Ammon's horn (tissue), 1 donor: ENCODE measurements at regions not wholly inside any gene's neighbourhood (a gene's known extent, or its start where the extent isn't known, plus 50 kb on each side); places are given as distances from the start of the nearest gene placed in this dataset.

Experiments used
- DNase-seq: peaks from one replicate; pipeline ENCODE4 v3.0.0-alpha.2; 2016; ENCODE audit warnings: low spot score

GRCh38 chr12:58787021-58787760, 133.1 kb downstream of the LRIG3 start:
- DNase-seq: no peak

- no peak for DNase-seq
Measured at GRCh38 chr12:58794859-58795258, 125.4 kb downstream of the LRIG3 start.

GRCh38 chr12:58795825-58796224, 124.5 kb downstream of the LRIG3 start:
- no peak for DNase-seq

DNA sequence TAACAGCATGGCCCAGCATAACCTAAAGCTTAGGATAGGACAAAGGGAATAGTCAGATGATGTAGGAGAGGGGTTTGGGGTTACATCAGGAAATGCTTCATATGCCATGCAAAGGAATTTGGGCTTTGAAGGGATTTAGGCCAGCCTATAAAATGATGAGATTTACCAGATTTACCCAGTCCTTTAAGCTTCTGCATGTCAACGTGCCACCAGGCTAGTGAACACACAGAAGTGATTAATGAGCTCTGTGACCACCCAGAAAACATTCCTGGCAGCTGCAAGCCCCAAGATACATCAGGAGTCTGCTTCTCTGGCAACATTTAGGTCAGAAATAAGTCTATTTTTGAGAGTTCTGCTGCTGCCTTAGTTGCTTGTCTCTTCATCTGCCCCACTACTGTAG, 118.3 kb downstream of the LRIG3 start:
- DNase-seq: no peak

DNA sequence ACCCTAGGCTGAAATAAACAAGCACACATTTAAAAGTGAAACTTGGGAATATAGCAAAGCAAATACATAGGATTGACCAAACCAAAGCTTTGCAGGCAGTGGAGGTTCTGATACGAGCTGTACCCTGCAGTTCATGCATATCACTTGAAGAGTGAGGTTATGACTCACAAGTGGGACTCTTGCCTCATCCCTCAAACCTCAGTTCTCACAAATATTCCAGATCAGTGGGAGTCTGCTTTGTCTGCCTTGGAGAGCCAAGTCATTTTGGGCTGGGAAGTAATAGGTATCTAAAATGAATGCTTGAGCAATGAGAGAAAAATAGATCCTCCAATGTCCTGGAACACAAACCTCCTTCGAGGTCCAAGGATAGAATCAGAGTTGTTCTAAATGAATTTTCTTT, 116.4 kb downstream of the LRIG3 start:
- DNase-seq: no peak

- DNase-seq: no peak
Measured at GRCh38 chr12:58804749-58805148, 115.6 kb downstream of the LRIG3 start.

DNA sequence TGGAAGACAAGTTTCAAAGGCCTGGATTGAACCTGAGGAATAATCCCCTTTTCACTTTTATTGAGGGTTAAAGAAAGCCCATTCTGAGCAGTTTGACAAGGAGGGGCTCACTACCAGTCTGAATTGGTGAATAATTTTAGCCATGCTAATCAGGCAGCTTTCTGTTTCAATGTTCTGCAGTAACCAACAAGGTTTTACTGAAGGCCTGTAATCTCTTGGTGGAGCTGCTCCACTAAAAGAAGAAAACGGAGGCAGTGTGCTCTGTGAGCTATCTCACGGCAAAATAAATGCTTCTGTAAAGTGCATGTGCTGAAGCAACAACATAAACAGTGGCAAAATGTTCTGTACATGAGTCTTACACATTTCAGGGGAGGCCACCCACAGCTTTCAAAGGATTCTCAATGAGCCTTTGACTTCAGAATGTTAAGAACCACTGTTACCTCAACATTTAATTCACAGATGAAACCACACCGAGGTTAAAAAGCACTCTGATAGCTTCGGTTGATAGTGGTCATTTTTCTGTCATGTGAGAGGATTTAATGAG, 111.2 kb downstream of the LRIG3 start:
- DNase-seq: no peak

- no peak for DNase-seq
Measured at GRCh38 chr12:58811346-58811745, 109.0 kb downstream of the LRIG3 start.

GRCh38 chr12:58812214-58812613, 108.1 kb downstream of the LRIG3 start:
- DNase-seq: no peak

DNA sequence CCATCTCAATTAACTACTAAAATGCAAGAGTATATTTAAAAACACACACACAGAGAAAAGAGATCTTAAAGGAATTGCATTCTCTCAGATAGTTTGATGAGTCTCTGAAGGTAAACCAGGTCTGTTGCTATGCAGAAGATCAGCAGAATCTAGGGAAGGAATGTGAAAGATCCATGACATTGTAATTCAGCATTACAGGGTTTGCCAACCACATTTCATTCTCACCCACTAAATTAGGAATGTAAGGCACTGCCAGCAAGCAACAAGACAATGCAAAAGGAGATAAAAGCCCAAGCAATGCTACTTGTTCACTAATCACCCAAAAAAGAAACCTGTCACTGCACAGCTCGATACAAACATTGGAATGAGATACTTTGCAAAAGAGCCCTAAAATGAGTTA, 106.3 kb downstream of the LRIG3 start:
- no peak for DNase-seq

DNA sequence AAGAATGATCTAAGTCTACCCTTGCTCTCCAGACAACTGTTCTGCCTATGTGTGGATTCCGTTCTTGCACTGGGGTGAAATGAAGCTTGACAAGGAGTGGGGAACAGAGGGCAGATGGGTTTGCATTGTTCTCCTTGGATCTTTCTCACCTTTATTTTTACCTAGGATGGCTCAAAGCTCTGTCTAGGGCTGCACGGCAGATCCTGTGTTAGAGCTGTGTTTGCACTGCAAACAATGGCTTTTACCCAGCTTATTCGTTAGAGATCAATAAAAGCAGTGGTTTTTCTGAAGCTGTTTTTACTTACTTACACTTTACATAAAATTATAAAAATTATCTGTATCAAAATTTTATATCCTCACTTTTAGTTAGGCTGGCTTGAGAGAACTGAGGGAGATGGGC, 105.1 kb downstream of the LRIG3 start:
- no peak for DNase-seq

GRCh38 chr12:58818546-58818945, 101.8 kb downstream of the LRIG3 start:
- no peak for DNase-seq

GRCh38 chr12:58819345-58819744, 101.0 kb downstream of the LRIG3 start:
- no peak for DNase-seq

- peak; percentile 13 for DNase-seq
Measured at GRCh38 chr12:58819985-58820384, 100.3 kb downstream of the LRIG3 start.
